ENCODE measurements at regions not wholly inside any gene's neighbourhood (a gene's known extent, or its start where the extent isn't known, plus 50 kb on each side); places are given as distances from the start of the nearest gene placed in this dataset.

GRCh38 chr10:69715156-69715898 lies 85.3 kb downstream of the FAM241B start:
- TF ChIP-seq CTCF (IDR thresholded peaks at IDR 0.05) (no peak), REST (IDR thresholded peaks at IDR 0.05; ENCODE audit: insufficient read depth in 1 of 2, low read depth in 2 of 2, low read length in 1 of 2) (no peak), POLR2AphosphoS5 (IDR thresholded peaks at IDR 0.05; ENCODE audit: low read depth, low read length) (no peak)

Measured in Panc1 (cell line).